HT1080 (cell line): ENCODE measurements at regions not wholly inside any gene's neighbourhood (a gene's known extent, or its start where the extent isn't known, plus 50 kb on each side); places are given as distances from the start of the nearest gene placed in this dataset.

Experiments
- DNase-seq: peaks from one replicate; pipeline ENCODE4 v3.0.0-alpha.2; 2015; ENCODE audit warnings: low read depth

DNA sequence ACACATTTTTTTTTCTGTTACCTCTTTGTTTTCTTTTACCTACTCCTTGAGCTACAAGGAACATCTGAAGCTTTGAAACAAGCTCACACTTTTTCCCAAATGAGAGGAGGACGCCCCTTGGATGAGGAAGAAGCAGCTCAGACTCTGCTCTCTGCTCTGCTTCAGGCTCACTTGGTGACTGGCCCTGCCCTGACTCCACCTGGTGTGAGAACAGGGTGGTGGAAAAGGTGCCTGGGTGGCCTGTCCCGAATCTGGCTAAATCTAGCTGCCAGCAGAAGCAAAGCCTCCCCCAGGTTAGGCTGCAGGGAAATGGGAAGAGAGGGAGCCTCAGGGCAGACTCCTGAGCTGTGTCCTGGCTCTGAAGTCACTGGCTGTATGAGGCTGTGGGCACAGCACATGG lies 68.0 kb upstream of the CEACAM8 start:
- no peak for DNase-seq

DNA sequence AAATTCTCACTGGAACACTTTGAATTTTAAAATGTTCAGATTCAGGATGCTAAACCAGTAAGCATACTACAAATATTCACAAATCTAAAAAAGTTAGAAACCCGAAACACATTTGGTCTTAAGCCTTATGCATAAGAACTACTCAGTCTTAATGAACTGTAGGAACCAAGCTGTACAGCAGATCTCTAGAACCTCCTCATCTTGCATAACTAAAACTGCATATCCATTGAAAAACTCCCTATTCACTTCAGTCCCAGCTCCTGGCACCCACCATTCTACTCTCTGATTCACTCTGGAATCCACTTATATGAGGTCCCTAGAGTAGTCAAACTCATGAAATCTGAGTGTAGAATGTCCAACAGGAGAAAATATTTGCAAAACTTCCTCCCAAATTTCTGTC lies 65.6 kb upstream of the CEACAM8 start:
- DNase-seq, result no peak

DNA sequence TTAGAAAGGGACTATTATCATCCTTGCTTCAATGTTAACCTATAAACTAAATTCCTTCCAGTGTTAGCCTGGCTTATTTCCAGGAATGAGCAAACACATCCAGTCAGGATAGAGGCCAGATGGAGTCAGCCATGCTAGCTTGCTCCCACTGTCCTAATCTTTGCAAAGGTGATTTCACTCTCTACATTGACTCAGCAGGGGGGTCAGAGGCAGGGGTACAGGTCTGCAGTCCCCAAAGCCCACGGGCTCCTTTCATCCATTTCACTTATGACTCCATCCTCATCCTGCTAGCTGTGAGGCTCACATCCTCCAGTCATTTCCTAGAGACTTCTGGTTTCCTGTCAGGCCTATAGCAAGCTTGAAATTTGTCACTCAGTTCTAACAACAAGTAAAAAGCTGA lies 63.4 kb upstream of the CEACAM8 start:
- no peak for DNase-seq

DNA sequence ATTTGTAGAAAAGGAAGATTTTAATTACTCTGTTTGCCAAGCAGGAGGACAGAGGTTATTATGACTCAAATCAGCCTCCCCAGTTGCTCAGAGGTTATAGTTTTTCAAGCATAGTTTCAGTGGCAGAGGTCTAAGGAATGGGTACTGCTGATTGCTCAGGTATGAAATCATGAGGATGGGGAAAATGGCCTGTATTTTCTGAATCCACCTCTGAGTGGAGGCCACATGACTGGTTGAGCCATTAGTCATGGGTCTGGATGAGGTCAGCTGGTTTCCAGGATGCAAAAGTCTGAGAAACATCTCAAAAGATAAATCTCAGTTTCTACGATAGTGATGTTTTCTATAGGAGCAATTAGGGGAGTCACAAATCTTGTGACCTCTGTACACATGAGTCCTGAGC lies 62.8 kb upstream of the CEACAM8 start:
- DNase-seq, result peak; percentile 3

DNA sequence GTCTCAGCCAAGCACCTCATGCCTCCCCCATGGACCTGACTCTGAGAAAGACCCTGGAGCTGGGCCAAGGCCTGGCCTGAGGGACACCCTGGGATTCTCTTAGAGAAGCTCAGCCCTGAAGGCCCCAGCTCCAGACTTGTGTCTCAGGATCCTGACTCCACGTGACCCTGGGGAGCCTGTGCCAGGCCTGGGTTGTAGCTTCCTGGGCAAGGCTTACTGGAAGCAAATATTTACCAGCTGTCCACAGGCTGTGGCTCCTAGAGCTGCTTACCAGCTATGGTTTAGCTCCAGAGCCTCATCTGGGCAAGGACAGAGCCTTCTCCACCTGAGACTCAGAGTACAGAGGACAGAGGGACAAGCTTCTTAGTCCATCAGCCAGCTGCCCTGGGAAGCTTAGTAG lies 61.0 kb upstream of the CEACAM8 start:
- DNase-seq, result no peak

DNA sequence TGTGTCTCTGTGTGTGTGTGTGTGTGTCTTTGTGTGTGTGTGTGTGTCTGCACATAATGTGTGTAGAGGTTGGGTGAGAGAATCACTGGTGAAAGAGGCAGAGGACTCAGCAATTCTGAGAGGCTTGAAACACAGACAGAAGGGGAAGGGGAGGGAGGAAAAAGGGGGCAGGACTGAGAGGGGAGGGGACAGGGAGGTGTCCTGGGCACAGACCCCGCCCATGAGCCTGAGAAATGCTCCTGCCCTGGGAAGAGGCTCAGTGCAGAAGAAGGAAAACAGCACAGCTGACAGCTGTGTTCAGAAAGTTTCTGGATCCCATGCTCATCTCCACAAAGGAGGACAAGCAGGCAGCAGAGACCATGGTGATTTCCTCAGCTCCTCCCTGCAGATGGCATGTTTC lies 59.1 kb upstream of the CEACAM8 start:
- no peak for DNase-seq

DNA sequence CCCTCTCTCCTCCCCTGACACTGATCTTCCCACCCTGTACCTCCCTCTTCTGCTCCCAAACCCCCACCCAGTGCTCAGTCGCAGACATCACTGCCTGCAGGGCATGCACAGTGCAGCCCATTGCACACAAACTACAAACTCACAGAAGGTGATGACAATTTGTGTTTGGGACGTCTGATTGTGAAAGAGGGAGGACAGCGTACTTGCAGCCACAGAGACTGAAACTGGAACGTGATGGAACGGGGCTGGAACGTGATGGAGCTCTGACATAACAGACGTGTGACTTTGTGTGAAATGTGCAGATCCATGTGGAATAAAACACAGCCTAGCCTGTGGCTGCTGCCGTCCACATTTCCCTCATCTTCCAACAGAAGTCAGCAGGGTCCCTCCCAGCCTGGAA lies 57.3 kb upstream of the CEACAM8 start:
- no peak for DNase-seq
